AG09319 (cell line): ENCODE measurements at regions not wholly inside any gene's neighbourhood (a gene's known extent, or its start where the extent isn't known, plus 50 kb on each side); places are given as distances from the start of the nearest gene placed in this dataset.
"Not testable (repeated sequence)": the region's sequence is repeated elsewhere in the genome, so short reads cannot be mapped to it uniquely, and the experiment has no call there.

ENCODE experiments used
- DNase-seq: peaks from one replicate; pipeline ENCODE4 v3.0.0-alpha.2; 2010; ENCODE audit warnings: low read depth; ENCODE audit errors: extremely low read depth
- TF ChIP-seq, protein P1 (sequence below): IDR thresholded peaks from 2 replicates; pipeline ENCODE4 v1.5.1; 2011; ENCODE audit warnings: low read depth, mild to moderate bottlenecking, inconsistent platforms, low read length, moderate library complexity

- DNase-seq: no peak
- TF ChIP-seq, protein P1, sequence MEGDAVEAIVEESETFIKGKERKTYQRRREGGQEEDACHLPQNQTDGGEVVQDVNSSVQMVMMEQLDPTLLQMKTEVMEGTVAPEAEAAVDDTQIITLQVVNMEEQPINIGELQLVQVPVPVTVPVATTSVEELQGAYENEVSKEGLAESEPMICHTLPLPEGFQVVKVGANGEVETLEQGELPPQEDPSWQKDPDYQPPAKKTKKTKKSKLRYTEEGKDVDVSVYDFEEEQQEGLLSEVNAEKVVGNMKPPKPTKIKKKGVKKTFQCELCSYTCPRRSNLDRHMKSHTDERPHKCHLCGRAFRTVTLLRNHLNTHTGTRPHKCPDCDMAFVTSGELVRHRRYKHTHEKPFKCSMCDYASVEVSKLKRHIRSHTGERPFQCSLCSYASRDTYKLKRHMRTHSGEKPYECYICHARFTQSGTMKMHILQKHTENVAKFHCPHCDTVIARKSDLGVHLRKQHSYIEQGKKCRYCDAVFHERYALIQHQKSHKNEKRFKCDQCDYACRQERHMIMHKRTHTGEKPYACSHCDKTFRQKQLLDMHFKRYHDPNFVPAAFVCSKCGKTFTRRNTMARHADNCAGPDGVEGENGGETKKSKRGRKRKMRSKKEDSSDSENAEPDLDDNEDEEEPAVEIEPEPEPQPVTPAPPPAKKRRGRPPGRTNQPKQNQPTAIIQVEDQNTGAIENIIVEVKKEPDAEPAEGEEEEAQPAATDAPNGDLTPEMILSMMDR: no peak
Measured at GRCh38 chr15:84151205-84151931, 84.2 kb upstream of the GOLGA6L4 start.

- not testable (repeated sequence) for DNase-seq
Measured at GRCh38 chr15:84152381-84152979, 83.1 kb upstream of the GOLGA6L4 start.

DNA sequence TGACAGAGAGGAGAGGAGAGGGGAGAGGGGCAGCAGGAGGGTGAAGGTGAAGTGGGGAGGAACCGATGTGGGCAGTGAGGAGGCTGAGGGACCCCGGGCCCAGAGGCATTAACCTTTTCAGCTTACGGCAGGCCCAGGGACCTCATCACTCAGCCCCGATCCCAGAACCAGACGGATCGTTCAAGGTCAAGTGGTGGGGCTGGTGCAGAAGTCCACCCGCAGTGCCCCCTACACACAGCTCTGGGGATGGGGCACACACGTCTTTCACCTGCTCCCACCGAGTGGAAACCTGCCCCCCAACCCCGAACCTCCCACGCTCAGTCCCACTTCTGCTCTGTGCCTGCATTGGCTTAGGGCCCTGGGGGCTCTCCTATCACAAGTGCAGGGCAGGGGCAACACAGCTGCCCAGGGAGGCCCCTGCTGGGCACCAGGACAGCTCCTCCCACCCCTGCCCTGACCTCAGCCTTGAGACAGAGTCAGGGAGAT is 81.9 kb upstream of the GOLGA6L4 start:
- DNase-seq: not testable (repeated sequence)

- DNase-seq: not testable (repeated sequence)
Measured at GRCh38 chr15:84154314-84154713, 81.3 kb upstream of the GOLGA6L4 start.

GRCh38 chr15:84154787-84155186 is 80.8 kb upstream of the GOLGA6L4 start:
- not testable (repeated sequence) for DNase-seq

DNA sequence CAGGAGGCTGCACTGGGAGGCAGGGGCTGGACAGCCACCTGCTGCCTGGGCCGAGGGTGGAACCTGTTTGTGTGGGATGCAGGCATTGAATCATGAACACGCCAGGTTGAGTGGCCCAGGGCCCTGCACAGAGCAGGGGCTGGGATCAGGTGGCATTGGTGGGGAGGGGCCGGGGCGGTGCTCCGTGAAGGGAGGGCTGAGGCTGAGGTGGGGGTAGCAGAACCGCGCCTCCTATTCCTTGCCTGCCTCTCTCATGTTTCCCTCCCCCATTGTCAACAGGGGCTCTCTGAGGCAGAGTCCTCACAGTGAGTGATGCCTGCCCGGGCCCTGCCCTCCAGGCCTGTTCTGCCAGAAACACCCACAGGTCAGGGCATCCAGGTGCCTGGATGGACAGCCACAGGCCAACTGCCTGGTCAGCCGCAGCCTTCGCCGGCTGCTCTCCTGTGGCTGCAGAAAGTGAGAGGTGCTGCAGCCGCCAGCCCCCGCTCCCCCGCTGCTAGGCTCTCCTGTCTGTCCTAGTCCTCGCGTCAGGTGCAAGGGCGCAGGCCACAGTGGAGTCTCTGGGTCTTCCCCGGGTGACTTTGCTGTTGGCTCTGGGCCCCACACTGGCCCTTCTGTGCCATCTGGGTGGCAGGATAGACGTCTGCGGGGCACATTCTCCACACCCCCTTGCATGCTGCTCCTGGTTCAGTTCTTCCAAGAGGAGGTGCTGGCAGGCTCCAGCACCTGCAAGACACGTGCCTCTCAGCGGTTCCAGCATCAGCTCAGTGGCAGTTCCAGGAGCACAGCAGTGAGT is 79.6 kb upstream of the GOLGA6L4 start:
- DNase-seq: not testable (repeated sequence)

DNA sequence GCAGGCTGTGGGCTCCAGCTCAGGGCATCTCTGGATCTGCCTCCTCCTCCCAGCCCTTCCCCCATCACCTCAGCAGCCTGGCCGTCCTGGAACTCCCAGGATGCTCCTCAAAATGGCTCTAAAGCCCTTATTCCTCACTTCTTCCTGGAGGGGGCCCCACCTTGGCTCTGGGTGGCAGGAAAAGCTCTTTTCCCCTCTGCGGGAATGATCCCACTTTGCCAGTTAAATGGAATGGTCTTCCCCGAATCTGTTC is 79.1 kb upstream of the GOLGA6L4 start:
- not testable (repeated sequence) for DNase-seq

- DNase-seq: not testable (repeated sequence)
Measured at GRCh38 chr15:84157056-84157632, 78.4 kb upstream of the GOLGA6L4 start.

DNA sequence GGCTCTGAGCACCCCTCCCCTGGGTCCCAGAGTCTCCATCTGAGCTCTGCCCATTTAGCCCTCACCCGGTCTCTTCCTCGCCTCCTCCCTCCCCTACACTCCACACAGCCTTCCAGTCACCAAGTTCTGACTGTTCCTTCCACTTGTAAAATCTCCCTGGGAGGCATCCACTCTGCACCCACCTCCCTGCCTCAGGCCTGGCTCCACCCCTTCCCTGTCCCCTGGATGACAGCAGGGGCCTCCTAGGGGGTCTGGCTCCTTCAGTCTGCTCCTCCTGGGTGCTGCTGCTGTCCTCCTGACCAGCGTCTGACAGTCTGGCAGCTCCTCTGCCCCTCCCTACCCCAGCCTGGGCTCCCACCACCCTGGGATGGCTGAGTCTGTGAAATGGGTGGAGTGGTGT is 77.7 kb upstream of the GOLGA6L4 start:
- not testable (repeated sequence) for DNase-seq

GRCh38 chr15:84159346-84160269 is 76.0 kb upstream of the GOLGA6L4 start:
- not testable (repeated sequence) for DNase-seq

DNA sequence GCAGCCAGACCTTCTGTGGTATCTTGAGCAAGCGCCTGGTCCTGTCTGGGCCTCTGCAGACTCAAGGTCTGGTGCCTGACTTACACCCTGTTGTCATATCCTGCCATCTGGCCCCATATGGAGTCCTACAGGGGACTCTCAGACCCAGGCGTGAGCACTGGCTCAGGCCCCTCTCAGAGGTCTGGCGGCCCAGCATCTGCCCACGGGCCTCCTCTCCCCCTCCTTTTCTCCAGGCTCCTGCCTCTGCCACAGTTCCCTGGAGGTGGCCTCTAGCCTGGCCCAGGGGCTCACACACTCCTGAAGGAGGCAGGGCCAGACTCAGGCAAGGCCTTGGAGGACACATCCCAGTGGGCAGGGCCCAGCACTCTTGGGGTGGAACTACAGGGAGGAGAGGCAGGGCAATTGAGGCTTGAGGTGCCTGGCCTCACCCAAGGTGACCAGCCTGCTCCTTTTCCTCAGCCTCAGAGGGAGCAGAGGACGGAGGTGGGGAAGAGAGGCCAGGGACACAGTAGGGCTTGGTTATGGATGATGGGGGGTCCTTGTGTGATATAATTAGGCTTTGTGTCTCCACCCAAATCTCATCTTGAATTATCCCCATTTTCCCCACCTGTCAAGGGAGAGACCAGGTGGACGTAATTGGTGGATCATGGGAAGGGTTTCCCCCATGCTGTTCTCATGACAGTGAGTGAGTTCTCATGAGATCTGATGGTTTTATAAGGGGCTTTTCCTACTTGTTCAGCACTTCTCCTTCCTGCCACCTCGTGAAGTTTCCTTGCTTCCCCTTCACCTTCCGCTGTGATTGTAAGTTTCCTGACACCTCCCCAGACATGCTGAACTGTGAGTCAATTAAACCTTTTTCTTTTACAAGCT is 70.9 kb upstream of the GOLGA6L4 start:
- not testable (repeated sequence) for DNase-seq

- DNase-seq: not testable (repeated sequence)
Measured at GRCh38 chr15:84170029-84170428, 65.5 kb upstream of the GOLGA6L4 start.

DNA sequence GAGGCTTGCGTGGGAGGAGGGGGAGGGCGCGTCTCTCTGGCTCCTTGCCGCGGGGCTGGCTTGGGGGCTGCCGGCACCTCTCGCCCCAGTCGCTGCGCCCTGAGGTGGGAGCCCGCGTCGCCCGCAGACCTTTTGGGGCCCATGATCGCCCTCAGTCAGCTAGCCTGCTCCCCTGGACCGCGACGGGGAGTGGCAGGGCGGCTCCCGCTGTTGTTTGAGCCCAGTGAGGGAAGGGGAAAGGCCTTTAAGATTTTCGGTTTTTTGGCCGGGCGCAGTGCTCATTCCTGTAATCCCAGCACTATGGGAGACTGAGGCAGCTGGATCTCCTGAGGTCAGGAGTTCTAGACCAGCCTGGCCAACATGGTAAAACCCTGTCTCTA is 62.4 kb upstream of the GOLGA6L4 start:
- not testable (repeated sequence) for DNase-seq
